ENCODE measurements at regions not wholly inside any gene's neighbourhood (a gene's known extent, or its start where the extent isn't known, plus 50 kb on each side); places are given as distances from the start of the nearest gene placed in this dataset.

DNA sequence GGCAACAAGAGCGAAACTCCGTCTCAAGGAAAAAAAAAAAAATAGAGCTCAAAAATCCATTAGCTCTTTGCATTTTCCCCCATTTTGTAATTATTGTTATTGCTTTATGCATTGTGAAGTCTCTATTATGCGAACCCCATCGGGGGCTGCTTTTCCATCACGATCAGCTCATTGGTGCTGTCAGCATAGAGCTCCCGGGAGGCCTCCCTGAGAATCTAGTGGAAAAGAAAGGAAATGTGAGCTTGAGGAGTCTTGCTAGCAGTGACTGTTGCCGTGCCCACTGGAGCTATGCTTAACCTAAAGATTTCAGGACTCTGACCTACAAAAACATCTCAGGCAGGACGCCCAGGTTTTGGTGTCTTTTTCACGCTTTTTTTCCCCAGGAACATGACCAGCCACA is 102.6 kb upstream of the NDUFV2 start:
- no peaks in the 10 kb centered on the region for H4K20me1 ChIP-seq (replicated peaks; ENCODE audit: control insufficient read depth, insufficient read depth, low read length)
- intact Hi-C loops (cut with micrococcal nuclease): no loop called here
- WGBS (ENCODE audit: insufficient coverage, low coverage, missing lambda C conversion rate): 91% methylated on average over 9 of the region's 9 CpGs
- no peaks in the 10 kb centered on the region for H3K9me1 ChIP-seq (ENCODE audit: control insufficient read depth, insufficient read depth, low read length)
- H3K27ac ChIP-seq (ENCODE audit: extremely low read depth, low read depth, low read length): no peak overlapping the region
- H3K79me2 ChIP-seq (ENCODE audit: control insufficient read depth, insufficient read depth, low read length): no peaks in the 10 kb centered on the region
- H3K4me2 ChIP-seq (ENCODE audit: insufficient read depth, low read length): no peak overlapping the region
- no peaks in the 10 kb centered on the region; the same call in 2 of the 3 replicates for H3K36me3 ChIP-seq (ENCODE audit: control insufficient read depth, insufficient read depth, low read length)
- BruUV-seq (replicated peaks): no TSS peak
- DNase-seq (ENCODE audit: extremely low read depth in 1 of 4, low spot score in 3 of 4) (no peak), ATAC-seq (no peak), FAIRE-seq (no peak)
- H2AFZ ChIP-seq (ENCODE audit: low read depth, low read length): peak overlapping the region; percentile 75; the same call in 1 of the 2 replicates
- H3K9me3 ChIP-seq (replicated peaks; ENCODE audit: control insufficient read depth, insufficient read depth, low read depth, low read length): peaks cover 24% of the 10 kb centered on the region
- TF ChIP-seq FOSL1 (tag; conservative IDR thresholded peaks at IDR 0.05) (0 out of 2 replicates have a peak, but pooled peaks have one; percentile 6), PHF8 (IDR thresholded peaks at IDR 0.05; ENCODE audit: borderline replicate concordance, low read length) (no peak)
- ChIA-PET CTCF (ENCODE audit: low intra/inter-chr PET ratio) (no interaction called here), POLR2A (interaction anchor here (0.6 to 5.0 kb wide), 5 partner anchors 10 to 313 kb away, joined by 3 to 26 read pairs (median 4); no protein-coding TSS in a partner anchor)
- H3K27me3 ChIP-seq (ENCODE audit: control insufficient read depth in 2 of 2, insufficient read depth in 2 of 2, low read length in 2 of 2): no peaks in the 10 kb centered on the region
- peaks cover 14 to 40% of the 10 kb centered on the region in 2 experiments for H3K4me1 ChIP-seq (replicated peaks in 1 of 2; ENCODE audit: control insufficient read depth in 2 of 2, insufficient read depth in 2 of 2, low read length in 2 of 2)
- H3K4me3 ChIP-seq: no peak overlapping the region
- in situ Hi-C loops (cut with MboI): no loop called here
- no peak overlapping the region for H3K9ac ChIP-seq (ENCODE audit: insufficient read depth in 1 of 2, low read depth in 2 of 2, low read length in 2 of 2)

DNA sequence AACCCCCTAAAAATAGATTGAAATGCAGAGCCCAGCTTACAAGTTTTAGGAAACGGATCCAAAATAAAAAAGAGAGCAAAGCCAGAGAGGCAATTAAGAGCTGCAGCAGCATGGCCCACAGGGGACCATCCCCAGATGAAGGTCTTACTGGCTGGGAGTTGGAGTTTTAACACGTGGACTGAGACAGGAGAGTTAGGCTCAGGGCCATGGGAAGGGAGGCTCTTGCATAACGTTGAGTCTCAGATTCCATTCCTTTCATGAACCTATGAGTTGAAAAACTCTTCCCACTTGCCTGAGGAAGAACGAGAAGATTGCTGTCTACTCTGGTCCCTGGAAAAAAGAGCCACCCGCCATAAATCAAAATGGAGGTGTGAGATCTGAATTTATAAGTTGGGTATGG is 101.8 kb upstream of the NDUFV2 start:
- no peaks in the 10 kb centered on the region; the same call in 2 of the 3 replicates for H3K36me3 ChIP-seq (ENCODE audit: control insufficient read depth, insufficient read depth, low read length)
- H3K27me3 ChIP-seq (ENCODE audit: control insufficient read depth in 2 of 2, insufficient read depth in 2 of 2, low read length in 2 of 2): no peaks in the 10 kb centered on the region
- H3K79me2 ChIP-seq (ENCODE audit: control insufficient read depth, insufficient read depth, low read length): no peaks in the 10 kb centered on the region
- H2AFZ ChIP-seq (ENCODE audit: low read depth, low read length): peak overlapping the region; percentile 75
- FAIRE-seq (no peak), ATAC-seq (peak; percentile 35), DNase-seq (ENCODE audit: extremely low read depth in 1 of 4, low spot score in 3 of 4) (peak in 1 of 4 experiments; percentile 17)
- no peak overlapping the region for H3K4me3 ChIP-seq
- H3K4me1 ChIP-seq (replicated peaks in 1 of 2; ENCODE audit: control insufficient read depth in 2 of 2, insufficient read depth in 2 of 2, low read length in 2 of 2): peaks cover 22 to 46% of the 10 kb centered on the region in 2 experiments
- BruUV-seq (replicated peaks): no TSS peak
- ChIA-PET CTCF (ENCODE audit: low intra/inter-chr PET ratio) (no interaction called here), POLR2A (interaction anchor here (0.6 to 5.0 kb wide), 3 partner anchors 9 to 310 kb away, joined by 3 to 26 read pairs (median 3); partner anchors contain the start of gene ANKRD12)
- H3K9me1 ChIP-seq (ENCODE audit: control insufficient read depth, insufficient read depth, low read length): no peaks in the 10 kb centered on the region
- no peak overlapping the region for H3K9ac ChIP-seq (ENCODE audit: insufficient read depth in 1 of 2, low read depth in 2 of 2, low read length in 2 of 2)
- 34% methylated on average over 5 of the region's 5 CpGs for WGBS (ENCODE audit: insufficient coverage, low coverage, missing lambda C conversion rate)
- no peak overlapping the region for H3K4me2 ChIP-seq (ENCODE audit: insufficient read depth, low read length)
- no peaks in the 10 kb centered on the region for H4K20me1 ChIP-seq (replicated peaks; ENCODE audit: control insufficient read depth, insufficient read depth, low read length)
- peaks cover 24% of the 10 kb centered on the region for H3K9me3 ChIP-seq (replicated peaks; ENCODE audit: control insufficient read depth, insufficient read depth, low read depth, low read length)
- intact Hi-C loops (cut with micrococcal nuclease) (no loop called here), in situ Hi-C loops (cut with MboI) (no loop called here)
- peak overlapping the region; percentile 16; the same call in 2 of the 3 replicates for H3K27ac ChIP-seq (ENCODE audit: extremely low read depth, low read depth, low read length)
- TF ChIP-seq SIN3B (IDR thresholded peaks at IDR 0.05; ENCODE audit: low read depth): no peak
- no peak for TF ChIP-seq PHF20 (IDR thresholded peaks at IDR 0.05; ENCODE audit: partially characterized antibody)
- TF ChIP-seq, protein P1, sequence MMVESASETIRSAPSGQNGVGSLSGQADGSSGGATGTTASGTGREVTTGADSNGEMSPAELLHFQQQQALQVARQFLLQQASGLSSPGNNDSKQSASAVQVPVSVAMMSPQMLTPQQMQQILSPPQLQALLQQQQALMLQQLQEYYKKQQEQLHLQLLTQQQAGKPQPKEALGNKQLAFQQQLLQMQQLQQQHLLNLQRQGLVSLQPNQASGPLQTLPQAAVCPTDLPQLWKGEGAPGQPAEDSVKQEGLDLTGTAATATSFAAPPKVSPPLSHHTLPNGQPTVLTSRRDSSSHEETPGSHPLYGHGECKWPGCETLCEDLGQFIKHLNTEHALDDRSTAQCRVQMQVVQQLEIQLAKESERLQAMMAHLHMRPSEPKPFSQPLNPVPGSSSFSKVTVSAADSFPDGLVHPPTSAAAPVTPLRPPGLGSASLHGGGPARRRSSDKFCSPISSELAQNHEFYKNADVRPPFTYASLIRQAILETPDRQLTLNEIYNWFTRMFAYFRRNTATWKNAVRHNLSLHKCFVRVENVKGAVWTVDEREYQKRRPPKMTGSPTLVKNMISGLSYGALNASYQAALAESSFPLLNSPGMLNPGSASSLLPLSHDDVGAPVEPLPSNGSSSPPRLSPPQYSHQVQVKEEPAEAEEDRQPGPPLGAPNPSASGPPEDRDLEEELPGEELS (CRISPR knock-in tag; IDR thresholded peaks at IDR 0.05; ENCODE audit: borderline replicate concordance): no peak
- TF ChIP-seq HDAC8 (tag; IDR thresholded peaks at IDR 0.05): no peak
- no peak for TF ChIP-seq ZSCAN29 (IDR thresholded peaks at IDR 0.05)
- TF ChIP-seq TRIM24 (IDR thresholded peaks at IDR 0.05): no peak
- no peak for TF ChIP-seq NFIX (CRISPR knock-in tag; IDR thresholded peaks at IDR 0.05; ENCODE audit: low read depth)
- no peak for TF ChIP-seq NFXL1 (CRISPR knock-in tag; IDR thresholded peaks at IDR 0.05)
- no peak for TF ChIP-seq SMC3 (conservative IDR thresholded peaks at IDR 0.05; ENCODE audit: insufficient read depth, low read depth, low read length)
- TF ChIP-seq FOXK1 (CRISPR knock-in tag; IDR thresholded peaks at IDR 0.05; ENCODE audit: borderline replicate concordance): no peak
- no peak for TF ChIP-seq RAD21 (CRISPR knock-in tag; conservative IDR thresholded peaks at IDR 0.05 in 1 of 2, IDR thresholded peaks at IDR 0.05 in 1 of 2)
- TF ChIP-seq HNRNPUL1 (IDR thresholded peaks at IDR 0.05; ENCODE audit: low read length): no peak
- no peak for TF ChIP-seq ZC3H11A (IDR thresholded peaks at IDR 0.05; ENCODE audit: low read depth, low read length)
- TF ChIP-seq L3MBTL2 (IDR thresholded peaks at IDR 0.05): peak; percentile 60; the same call in 1 of the 2 replicates
- no peak for TF ChIP-seq ZNF133 (CRISPR knock-in tag; IDR thresholded peaks at IDR 0.05)

Measured in K562 (cell line).